Activated T-helper 9 cell treated with anti-CD3 and anti-CD28 coated beads, Interleukin-2, amount 50 U/mL, for 16 hours (primary cell): ENCODE measurements at regions not wholly inside any gene's neighbourhood (a gene's known extent, or its start where the extent isn't known, plus 50 kb on each side); places are given as distances from the start of the nearest gene placed in this dataset.
"Not testable (repeated sequence)": the region's sequence is repeated elsewhere in the genome, so short reads cannot be mapped to it uniquely, and the experiment has no call there.

Experiments
- DNase-seq: peaks from one replicate; pipeline ENCODE4 v3.0.0-alpha.2; 2020; ENCODE audit warnings: low read depth

GRCh38 chr9:1918108-1918507 is 97.0 kb upstream of the SMARCA2 start:
- no peak for DNase-seq

- no peak for DNase-seq
These were observed 96.5 kb upstream of the SMARCA2 start for GRCh38 chr9:1918622-1919021.

GRCh38 chr9:1919229-1919628 is 95.9 kb upstream of the SMARCA2 start:
- no peak for DNase-seq

GRCh38 chr9:1920386-1920785 is 94.8 kb upstream of the SMARCA2 start:
- no peak for DNase-seq

GRCh38 chr9:1922026-1922425 is 93.1 kb upstream of the SMARCA2 start:
- no peak for DNase-seq

- DNase-seq = no peak
These were observed 87.6 kb upstream of the SMARCA2 start for GRCh38 chr9:1927546-1927945.

GRCh38 chr9:1929134-1929533 is 86.0 kb upstream of the SMARCA2 start:
- no peak for DNase-seq

GRCh38 chr9:1929722-1930244 is 85.4 kb upstream of the SMARCA2 start:
- no peak for DNase-seq

- not testable (repeated sequence) for DNase-seq
These were observed 84.9 kb upstream of the SMARCA2 start for GRCh38 chr9:1930245-1930736.

GRCh38 chr9:1938135-1938534 is 77.0 kb upstream of the SMARCA2 start:
- DNase-seq = no peak

GRCh38 chr9:1938675-1939170 is 76.4 kb upstream of the SMARCA2 start:
- DNase-seq = no peak

GRCh38 chr9:1939466-1939865 is 75.7 kb upstream of the SMARCA2 start:
- DNase-seq = no peak

GRCh38 chr9:1939926-1940368 is 75.2 kb upstream of the SMARCA2 start:
- DNase-seq = no peak

GRCh38 chr9:1941989-1942388 is 73.2 kb upstream of the SMARCA2 start:
- DNase-seq = no peak

- no peak for DNase-seq
These were observed 68.4 kb upstream of the SMARCA2 start for GRCh38 chr9:1946526-1947283.

- DNase-seq = no peak
These were observed 67.7 kb upstream of the SMARCA2 start for GRCh38 chr9:1947438-1947837.

GRCh38 chr9:1948541-1948940 is 66.6 kb upstream of the SMARCA2 start:
- DNase-seq = no peak

- DNase-seq = no peak
These were observed 63.7 kb upstream of the SMARCA2 start for GRCh38 chr9:1951446-1951845.

- DNase-seq = no peak
These were observed 63.1 kb upstream of the SMARCA2 start for GRCh38 chr9:1952001-1952400.

GRCh38 chr9:1954238-1954637 is 60.9 kb upstream of the SMARCA2 start:
- DNase-seq = no peak

- no peak for DNase-seq
These were observed 58.2 kb upstream of the SMARCA2 start for GRCh38 chr9:1956958-1957357.

GRCh38 chr9:1957856-1958255 is 57.3 kb upstream of the SMARCA2 start:
- DNase-seq = no peak

GRCh38 chr9:1959371-1959770 is 55.8 kb upstream of the SMARCA2 start:
- no peak for DNase-seq
